ENCODE measurements at regions not wholly inside any gene's neighbourhood (a gene's known extent, or its start where the extent isn't known, plus 50 kb on each side); places are given as distances from the start of the nearest gene placed in this dataset.

DNA sequence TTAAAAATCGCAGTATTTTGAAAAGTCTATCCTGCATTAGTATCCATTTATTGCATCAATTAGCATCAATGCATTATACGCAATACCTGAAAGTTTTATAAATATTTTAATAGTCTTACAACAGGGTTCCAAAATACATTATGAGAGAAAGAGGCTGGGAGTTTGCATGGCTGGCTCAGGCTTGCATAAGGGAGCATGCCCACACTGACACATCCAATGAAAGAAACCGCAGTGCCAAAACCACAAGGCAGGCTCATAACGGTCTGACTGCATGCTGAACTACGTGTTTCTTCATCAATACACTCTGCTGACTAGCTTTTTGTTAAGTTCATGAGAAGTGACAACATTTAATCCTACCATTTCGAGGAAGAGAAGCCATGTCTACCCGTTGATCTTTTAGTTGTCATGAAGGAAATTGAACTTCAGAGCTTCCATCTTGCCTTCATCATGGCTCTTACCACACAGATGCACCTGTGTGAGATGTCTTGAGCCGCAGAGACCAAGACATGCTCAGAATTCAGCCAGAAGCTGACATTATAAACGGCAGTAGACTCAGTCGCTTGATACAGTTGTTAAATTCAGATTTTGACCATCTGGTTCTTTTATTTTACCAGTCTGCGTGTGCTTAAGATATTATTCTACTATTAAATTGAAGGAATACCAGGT is 168.8 kb upstream of the FRG1 start:
- H3K4me3 ChIP-seq (ENCODE audit: low read depth, low read length): no peak overlapping the region
- no peak for TF ChIP-seq CTCF (IDR thresholded peaks at IDR 0.05; ENCODE audit: control insufficient read depth, extremely low read depth, insufficient read depth)
- DNase-seq (ENCODE audit: low read depth): no peak

DNA sequence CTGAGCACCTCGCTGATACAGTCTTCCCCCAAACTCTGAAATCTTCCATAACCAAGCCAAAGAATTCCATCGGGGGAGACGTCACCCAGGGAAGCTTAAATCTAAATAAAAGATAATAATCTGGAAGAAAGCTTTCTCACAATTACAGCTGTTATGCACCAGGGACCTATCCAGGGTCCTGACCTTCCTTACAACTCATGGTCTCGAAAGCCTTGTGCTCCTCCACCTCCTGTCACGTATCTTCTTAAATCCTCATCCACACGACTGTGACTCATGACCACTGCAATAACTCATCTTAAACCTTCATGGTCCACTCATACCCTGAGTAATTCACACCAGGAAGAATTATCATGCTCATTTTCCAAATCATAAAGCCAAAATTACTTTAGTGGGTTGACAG is 166.8 kb upstream of the FRG1 start:
- no peak for TF ChIP-seq CTCF (IDR thresholded peaks at IDR 0.05; ENCODE audit: control insufficient read depth, extremely low read depth, insufficient read depth)
- no peak for DNase-seq (ENCODE audit: low read depth)

GRCh38 chr4:189779281-189779980 is 161.2 kb upstream of the FRG1 start:
- TF ChIP-seq CTCF (IDR thresholded peaks at IDR 0.05; ENCODE audit: control insufficient read depth, extremely low read depth, insufficient read depth): no peak
- no peak for DNase-seq (ENCODE audit: low read depth)
- H3K4me3 ChIP-seq (ENCODE audit: low read depth, low read length): no peak overlapping the region

More for the DNA sequence above, 166.8 kb upstream of the FRG1 start:
- H3K4me3 ChIP-seq (ENCODE audit: low read depth, low read length): no peak overlapping the region

GRCh38 chr4:189780391-189780790 is 160.3 kb upstream of the FRG1 start:
- TF ChIP-seq CTCF (IDR thresholded peaks at IDR 0.05; ENCODE audit: control insufficient read depth, extremely low read depth, insufficient read depth): no peak
- no peak for DNase-seq (ENCODE audit: low read depth)
- no peak overlapping the region for H3K4me3 ChIP-seq (ENCODE audit: low read depth, low read length)

GRCh38 chr4:189784651-189785050 is 156.0 kb upstream of the FRG1 start:
- TF ChIP-seq CTCF (IDR thresholded peaks at IDR 0.05; ENCODE audit: control insufficient read depth, extremely low read depth, insufficient read depth): no peak
- H3K4me3 ChIP-seq (ENCODE audit: low read depth, low read length): no peak overlapping the region
- no peak for DNase-seq (ENCODE audit: low read depth)

DNA sequence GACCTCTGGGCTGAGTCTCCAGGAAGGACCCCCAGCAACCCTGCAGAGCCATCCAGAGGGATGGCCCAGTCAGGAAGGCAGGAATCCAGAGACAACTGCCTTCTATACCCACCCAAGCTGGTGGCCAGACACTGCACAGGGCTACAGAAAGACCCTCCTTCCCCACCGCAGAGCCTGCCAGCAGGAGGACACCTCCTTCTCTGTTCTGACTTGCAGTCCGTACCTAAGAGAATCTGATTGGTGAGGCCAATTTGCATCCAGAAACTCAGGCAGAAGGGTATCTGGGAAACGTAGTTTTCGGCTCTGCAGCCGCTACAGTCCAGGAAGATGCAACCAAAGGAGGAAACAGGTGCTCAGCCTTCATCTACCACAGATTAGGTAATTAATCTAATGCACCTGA is 155.4 kb upstream of the FRG1 start:
- TF ChIP-seq CTCF (IDR thresholded peaks at IDR 0.05; ENCODE audit: control insufficient read depth, extremely low read depth, insufficient read depth): no peak
- no peak overlapping the region for H3K4me3 ChIP-seq (ENCODE audit: low read depth, low read length)
- no peak for DNase-seq (ENCODE audit: low read depth)
